ENCODE measurements at regions not wholly inside any gene's neighbourhood (a gene's known extent, or its start where the extent isn't known, plus 50 kb on each side); places are given as distances from the start of the nearest gene placed in this dataset.

- peak; percentile 32 for DNase-seq (ENCODE audit: low spot score)
These were observed 308.5 kb downstream of the BMP7 start for GRCh38 chr20:56957737-56958553.

- no peak for DNase-seq (ENCODE audit: low spot score)
These were observed 301.5 kb downstream of the BMP7 start for GRCh38 chr20:56964901-56965300.

DNA sequence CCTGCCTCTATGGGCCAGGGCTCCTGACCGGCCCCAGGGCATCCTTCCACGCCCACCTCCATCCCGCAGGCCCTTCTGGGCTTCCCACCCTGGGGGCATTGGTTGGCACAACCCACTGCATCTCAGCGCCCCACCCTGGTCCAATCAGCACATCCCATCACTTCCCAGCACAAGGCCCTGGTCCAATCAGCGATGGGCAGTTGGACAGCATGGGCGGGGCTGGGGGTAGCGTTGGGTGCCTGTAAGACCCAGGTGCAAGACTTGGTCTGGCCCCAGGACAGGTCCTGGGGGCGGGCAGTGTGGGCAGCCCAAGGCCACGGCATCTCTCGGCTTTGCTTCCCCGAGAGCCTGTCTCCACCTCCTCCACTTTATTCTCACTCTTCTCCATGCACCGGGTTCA, 298.5 kb downstream of the BMP7 start:
- DNase-seq (ENCODE audit: low spot score), result no peak

- no peak for DNase-seq (ENCODE audit: low spot score)
These were observed 297.9 kb downstream of the BMP7 start for GRCh38 chr20:56968376-56969048.

DNA sequence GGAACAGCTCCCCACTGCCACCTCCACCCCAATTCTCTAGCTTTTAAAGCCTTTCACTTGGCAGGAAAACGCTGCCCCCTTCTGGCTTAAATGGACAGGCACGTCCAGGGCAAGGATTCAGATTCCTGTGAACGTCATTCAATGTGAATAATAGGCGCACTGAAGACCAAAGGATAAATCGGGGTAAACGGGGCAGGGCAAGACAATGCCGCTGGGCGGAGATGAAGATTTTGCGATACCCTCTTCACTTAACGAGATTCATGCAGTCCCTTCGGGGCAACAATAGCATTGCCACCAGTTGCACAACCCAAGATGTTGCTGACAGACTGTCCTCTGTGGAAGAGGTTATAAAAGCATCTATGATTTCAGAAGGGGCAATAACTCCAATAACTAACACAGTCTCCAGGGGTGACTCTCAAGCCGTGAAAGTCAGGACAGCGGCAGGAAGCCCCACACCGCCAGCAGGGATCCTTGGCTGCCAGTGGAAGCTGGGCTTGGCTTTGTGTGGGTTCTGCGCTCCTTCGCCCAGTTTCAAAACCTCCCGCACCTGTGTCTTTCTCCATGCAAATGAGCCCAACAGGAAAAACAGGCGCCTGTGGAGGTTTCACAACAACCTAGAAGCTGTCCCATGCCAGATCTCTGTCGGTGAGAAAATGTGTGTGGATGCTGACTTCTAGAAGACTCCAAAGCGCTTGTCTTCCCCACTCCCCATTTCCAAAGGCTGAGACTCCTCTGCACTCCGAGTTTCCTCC, 291.8 kb downstream of the BMP7 start:
- peak; percentile 72 for DNase-seq (ENCODE audit: low spot score)

DNA sequence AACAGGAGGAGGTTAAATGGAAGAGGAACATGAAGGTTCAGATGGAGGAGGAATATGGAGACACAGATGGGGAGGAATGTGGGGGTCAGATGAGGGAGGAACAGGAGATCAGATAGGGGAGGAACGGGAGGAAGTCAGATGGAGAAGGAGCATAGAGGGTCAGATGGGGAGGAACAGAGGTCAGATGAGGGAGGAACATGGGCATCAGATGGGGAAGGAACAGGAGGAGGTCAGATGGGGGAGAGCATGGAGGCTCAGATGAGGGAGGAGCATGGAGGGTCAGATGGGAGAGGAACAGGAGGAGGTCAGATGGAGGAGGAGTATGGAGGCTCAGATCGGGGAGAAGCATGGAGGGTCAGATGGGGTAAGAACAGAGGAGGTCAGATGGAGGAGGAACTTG, 290.6 kb downstream of the BMP7 start:
- DNase-seq (ENCODE audit: low spot score), result no peak

DNA sequence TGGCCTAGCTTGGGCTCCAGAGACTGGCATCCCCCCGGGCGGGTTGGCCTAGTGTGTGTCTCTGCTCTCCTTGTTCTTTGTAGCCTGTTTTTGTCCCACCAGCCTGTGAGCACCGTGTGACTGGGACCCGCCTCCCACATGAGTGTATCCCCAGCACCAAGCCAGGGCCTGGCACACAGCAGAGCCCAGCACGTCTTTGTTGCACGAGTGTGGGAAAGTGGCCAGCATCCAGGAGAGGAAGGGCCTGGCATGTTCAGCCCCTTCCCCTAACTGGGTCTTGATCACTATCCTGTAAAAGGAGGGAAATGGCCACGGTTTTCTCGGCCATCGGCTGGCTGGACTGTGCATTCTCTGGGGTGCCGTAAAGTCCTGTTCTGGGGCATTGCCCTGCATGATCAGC, 290.1 kb downstream of the BMP7 start:
- no peak for DNase-seq (ENCODE audit: low spot score)

- DNase-seq (ENCODE audit: low spot score), result no peak
These were observed 288.0 kb downstream of the BMP7 start for GRCh38 chr20:56978475-56978874.

GRCh38 chr20:56979125-56979524, 287.3 kb downstream of the BMP7 start:
- no peak for DNase-seq (ENCODE audit: low spot score)

DNA sequence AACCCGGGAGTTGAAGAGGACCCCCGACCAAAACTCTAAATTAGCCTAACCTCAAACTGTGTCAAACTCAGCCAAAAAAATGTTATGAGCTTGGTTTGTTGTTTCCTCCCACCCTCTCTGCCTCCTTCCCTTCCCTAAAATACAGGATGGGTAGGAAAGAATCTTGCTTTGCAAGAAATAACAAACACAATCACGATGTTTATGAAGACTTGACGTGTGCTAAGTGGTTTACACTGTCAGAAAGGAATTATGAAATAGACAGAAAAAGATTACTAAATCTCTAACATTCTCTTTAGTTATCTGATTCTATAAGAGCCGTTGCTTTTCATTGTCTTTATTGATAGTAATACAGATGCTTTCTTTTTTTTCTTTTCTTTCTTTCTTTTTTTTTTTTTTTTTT, 285.1 kb downstream of the BMP7 start:
- no peak for DNase-seq (ENCODE audit: low spot score)

DNA sequence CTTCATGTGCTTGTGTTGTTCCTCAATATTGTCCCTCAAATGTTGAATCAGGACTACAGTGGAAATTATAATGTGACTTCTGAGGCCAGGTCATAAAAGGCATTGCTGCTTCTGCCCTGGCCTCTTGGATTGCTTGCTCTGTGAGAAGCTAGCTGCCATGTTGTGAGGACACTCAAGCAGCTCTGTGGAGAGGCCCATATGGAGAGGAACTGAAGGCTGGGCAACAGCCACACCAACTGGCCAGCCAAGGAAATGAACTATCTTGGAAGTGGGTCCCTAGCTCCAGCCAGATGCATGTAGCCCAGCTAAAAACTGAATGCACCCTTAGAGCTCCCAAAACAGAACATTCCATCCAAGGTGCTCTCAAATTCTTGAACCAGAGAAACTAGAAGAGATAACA, 282.6 kb downstream of the BMP7 start:
- DNase-seq (ENCODE audit: low spot score), result no peak

- no peak for DNase-seq (ENCODE audit: low spot score)
These were observed 281.3 kb downstream of the BMP7 start for GRCh38 chr20:56985066-56985685.

DNA sequence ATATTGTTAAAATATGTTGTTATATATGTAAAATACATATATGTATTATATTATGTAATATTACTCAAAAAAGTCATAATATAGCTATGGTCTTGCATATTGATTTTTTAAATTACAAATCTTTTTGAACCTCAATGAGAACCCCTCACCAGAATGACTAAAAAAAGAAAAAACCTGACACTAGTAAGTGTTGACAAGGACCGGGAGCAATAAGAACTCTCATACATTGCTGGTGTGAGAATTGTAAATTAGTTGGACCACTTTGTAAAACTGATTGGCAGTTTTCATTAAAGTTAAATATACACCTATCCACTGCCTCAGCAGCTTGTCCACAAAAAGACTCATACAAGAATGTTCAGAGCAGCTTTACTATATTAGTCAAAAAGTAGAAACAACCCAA, 280.0 kb downstream of the BMP7 start:
- no peak for DNase-seq (ENCODE audit: low spot score)

GRCh38 chr20:56986931-56987720, 279.3 kb downstream of the BMP7 start:
- no peak for DNase-seq (ENCODE audit: low spot score)

DNA sequence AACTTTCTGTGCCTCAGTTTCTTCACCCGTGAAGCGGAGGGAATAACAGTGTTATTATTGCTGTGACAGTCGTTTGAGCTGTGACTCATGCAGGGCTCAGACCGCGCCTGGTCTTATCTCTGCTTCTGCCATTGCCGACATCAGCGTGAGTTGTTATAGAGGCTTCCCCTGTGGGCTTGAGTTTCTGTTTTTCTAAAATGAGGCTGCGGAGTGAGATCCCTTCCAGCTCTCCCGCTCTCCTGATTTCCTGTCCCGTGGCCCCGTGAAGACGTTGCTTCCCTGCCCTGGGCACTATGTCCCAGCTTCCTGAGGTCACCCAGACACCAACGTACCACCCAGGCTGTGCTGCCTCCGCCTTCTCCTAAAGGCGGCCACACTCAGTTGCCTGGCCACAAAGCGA, 278.5 kb downstream of the BMP7 start:
- no peak for DNase-seq (ENCODE audit: low spot score)

DNA sequence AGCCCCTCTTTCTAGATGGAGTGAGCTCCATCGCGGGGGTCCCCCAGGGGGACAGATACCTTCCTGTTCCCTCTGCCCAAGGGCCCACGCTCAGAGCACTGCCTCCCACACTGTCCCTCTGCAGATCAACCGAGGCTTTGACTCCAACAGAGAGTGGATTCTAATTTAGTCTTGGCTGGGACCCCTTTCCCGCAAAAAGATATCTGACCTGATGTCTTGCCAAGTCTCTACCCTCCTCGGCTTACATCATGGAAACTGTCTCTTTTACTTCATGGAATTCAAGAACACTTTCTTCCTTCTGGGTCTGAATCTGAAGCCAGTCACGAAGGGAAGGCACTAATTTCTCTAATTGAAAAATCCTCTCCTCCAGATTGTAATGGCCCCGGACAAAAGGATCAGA, 278.0 kb downstream of the BMP7 start:
- DNase-seq (ENCODE audit: low spot score), result no peak

- no peak for DNase-seq (ENCODE audit: low spot score)
These were observed 276.9 kb downstream of the BMP7 start for GRCh38 chr20:56989516-56989915.

GRCh38 chr20:56993020-56993559, 273.4 kb downstream of the BMP7 start:
- DNase-seq (ENCODE audit: low spot score), result no peak

DNA sequence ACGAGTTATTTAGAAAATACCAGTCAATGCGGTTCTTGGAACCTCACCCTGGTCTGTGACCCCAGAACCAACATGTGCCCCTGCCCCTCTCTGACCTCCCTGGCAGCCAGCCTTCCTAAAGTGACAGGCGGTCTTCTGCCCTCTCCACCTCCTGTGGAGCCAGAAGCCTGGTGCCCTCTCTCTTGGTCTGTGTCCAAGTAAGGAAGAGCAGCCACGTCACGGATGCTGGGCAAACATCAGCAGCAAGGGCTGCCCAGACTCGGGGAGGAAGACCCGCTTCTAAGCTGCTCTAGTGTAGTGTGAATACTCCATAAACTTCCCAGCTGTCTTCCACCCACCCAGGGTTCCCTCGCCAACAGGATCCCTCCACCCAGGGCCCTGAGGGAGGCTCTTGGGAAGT, 272.4 kb downstream of the BMP7 start:
- DNase-seq (ENCODE audit: low spot score), result no peak

GRCh38 chr20:56995149-56995548, 271.3 kb downstream of the BMP7 start:
- no peak for DNase-seq (ENCODE audit: low spot score)

- DNase-seq (ENCODE audit: low spot score), result no peak
These were observed 270.8 kb downstream of the BMP7 start for GRCh38 chr20:56995635-56996075.

Data from AG08395 (cell line).